Heart right ventricle (tissue), 16 donors: ENCODE measurements at regions not wholly inside any gene's neighbourhood (a gene's known extent, or its start where the extent isn't known, plus 50 kb on each side); places are given as distances from the start of the nearest gene placed in this dataset.

Source experiments
- ATAC-seq, 8 donors: fragments of 200-7000 bp; cut with Tn5 transposase; one replicate each; pipeline ENCODE4 v1.9.1; 2020; ENCODE audit warnings: mild to moderate bottlenecking in 8 of 8, moderate library complexity in 8 of 8, moderate number of reproducible peaks in 1 of 8
- DNase-seq, 2 donors: peaks; one replicate each; pipeline ENCODE4 v3.0.0-alpha.2; 2020
- H3K27ac ChIP-seq, 10 donors: fragments of 200-600 bp; sonication (generic) in 2 of 10; one replicate each; pipeline versions ENCODE4 v1.5.0 to v1.8.0; 2020 to 2022; ENCODE audit warnings: mild to moderate bottlenecking in 3 of 10
- H3K27me3 ChIP-seq, 7 donors: fragments of 200-600 bp; one replicate each; pipeline ENCODE4 v1.8.0; 2021 to 2022; ENCODE audit warnings: mild to moderate bottlenecking in 2 of 7
- H3K36me3 ChIP-seq, 9 donors: fragments of 200-600 bp; sonication (generic) in 1 of 9; one replicate each; pipeline versions ENCODE4 v1.5.0 to v1.8.0; 2020 to 2022; ENCODE audit warnings: mild to moderate bottlenecking in 2 of 9
- H3K4me1 ChIP-seq, 9 donors: fragments of 200-600 bp; sonication (generic) in 1 of 9; one replicate each; pipeline versions ENCODE4 v1.5.0 to v1.8.0; 2020 to 2022; ENCODE audit warnings: mild to moderate bottlenecking in 4 of 9
- H3K4me3 ChIP-seq, 10 donors: fragments of 200-600 bp; sonication (generic) in 2 of 10; one replicate each; pipeline versions ENCODE4 v1.5.0 to v1.8.0; 2020 to 2022; ENCODE audit warnings: mild to moderate bottlenecking in 7 of 10, moderate library complexity in 2 of 10
- H3K9me3 ChIP-seq, 11 donors: fragments of 200-600 bp in 10 of 11; sonication (generic) in 2 of 11; one replicate each; pipeline versions ENCODE4 v1.5.0 to v1.8.0; 2013 to 2022; ENCODE audit warnings: mild to moderate bottlenecking in 2 of 11, control low read depth in 1 of 11, moderate library complexity in 1 of 11
- CTCF ChIP-seq, 9 donors: fragments of 200-600 bp; sonication (generic) in 2 of 9; IDR thresholded peaks; one replicate each; pipeline versions ENCODE4 v1.5.0 to v1.8.0; 2021 to 2022; ENCODE audit warnings: antibody characterized with exemption in 9 of 9, mild to moderate bottlenecking in 5 of 9, moderate library complexity in 1 of 9
- WGBS, 2 donors: extraction: QIAGEN DNeasy Blood & Tissue Kit; methylation state at CpG; one replicate each; pipeline ENCODE4 v1.1.7; 2013; ENCODE audit warnings: inconsistent platforms in 1 of 2; 5-methylcytosine and 5-hydroxymethylcytosine counted together
- intact Hi-C, 10 donors: fragments of 100-400 bp; cut with DNase I; formaldehyde crosslinking; loops; one replicate each; pipeline versions ENCODE4 v1.11.1 to v1.14.2; 2022
- donor health status: Arrhythmogenic right ventricular cardiomyopathy.
- donor health status: ischemic (EF 13 %, LVEDD 7.1; RV severe dilation, severe dysfunction).
- donor health status: healthy with polysubstance abuse.
- donor health status: DM: no; HTN: yes; CAD: no.
- donor health status: DM: no; HTN: no; CAD: no.
- donor health status: ischemic (EF 25% LVEDD 6.9; RV normal size, moderate dysfunction).
- donor health status: ischemic (EF 25% LVEDD 5.7; RV mildly dilated, moderate dysfunction).
- donor health status: healthy.
- donor health status: DM: yes; HTN: yes; CAD: no.
- donor health status: Ischemic cardiomyopathy.
- donor health status: ischemic (EF 35%, LVEDD 5.7; RV mildly dilated, moderate dysfunction).
- donor health status: nonischemic (EF 11% LVEDD 7.7; RV severe dilation, severe dysfunction).
- donor health status: DM: yes; HTN: yes; CAD: no.
- donor health status: PGD.
- donor health status: ischemic (EF 29% LVEDD 5.4; RV normal size, mild dysfunction).
- donor health status: nonischemic (EF 23%, LVEDD 6.1; RV moderate dilation, normal function).

DNA sequence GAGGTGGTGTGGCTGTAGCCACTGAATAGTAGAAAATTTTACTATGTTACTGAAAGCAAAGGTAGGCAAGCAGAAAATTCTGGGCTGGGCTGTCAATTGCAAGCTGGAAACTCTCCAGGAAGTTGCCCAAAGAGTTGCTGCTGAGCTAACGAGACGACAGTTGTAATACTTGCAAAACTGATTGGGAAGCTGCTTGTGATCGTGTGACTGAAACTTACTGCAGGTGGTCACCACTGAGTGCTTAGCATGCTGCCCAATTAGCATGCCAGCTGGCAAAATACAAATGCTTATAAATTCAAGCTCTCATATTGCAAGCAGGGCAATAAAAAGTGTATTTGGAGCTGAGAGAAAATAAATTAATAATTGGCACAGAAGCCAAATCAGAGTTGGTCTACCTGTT is 758.5 kb upstream of the EDIL3 start:
- WGBS, 2 donors = 13 to 21% methylated on average over 3 of the region's 3 CpGs
- no peak for ATAC-seq

GRCh38 chr5:85148701-85149100 is 764.0 kb upstream of the EDIL3 start:
- H3K36me3 ChIP-seq = no peaks in the 10 kb centered on the region
- TF ChIP-seq CTCF (IDR thresholded peaks at IDR 0.05) = no peak
- no peak overlapping the region for H3K4me3 ChIP-seq
- no peak for DNase-seq
- H3K27ac ChIP-seq = no peak overlapping the region
- no peak for ATAC-seq
- no peaks in the 10 kb centered on the region for H3K27me3 ChIP-seq
- no peaks in the 10 kb centered on the region for H3K4me1 ChIP-seq
- H3K9me3 ChIP-seq = no peaks in the 10 kb centered on the region
- intact Hi-C loops = no loop called here
- WGBS, 2 donors = 56 to 61% methylated on average over 2 of the region's 2 CpGs

More for the DNA sequence above, 758.5 kb upstream of the EDIL3 start:
- DNase-seq = no peak
- no peak overlapping the region for H3K27ac ChIP-seq
- no peak overlapping the region for H3K4me3 ChIP-seq
- H3K4me1 ChIP-seq = no peaks in the 10 kb centered on the region
- intact Hi-C loops = no loop called here
- H3K9me3 ChIP-seq = no peaks in the 10 kb centered on the region
- H3K27me3 ChIP-seq = no peaks in the 10 kb centered on the region
- TF ChIP-seq CTCF (IDR thresholded peaks at IDR 0.05) = no peak
- no peaks in the 10 kb centered on the region for H3K36me3 ChIP-seq

DNA sequence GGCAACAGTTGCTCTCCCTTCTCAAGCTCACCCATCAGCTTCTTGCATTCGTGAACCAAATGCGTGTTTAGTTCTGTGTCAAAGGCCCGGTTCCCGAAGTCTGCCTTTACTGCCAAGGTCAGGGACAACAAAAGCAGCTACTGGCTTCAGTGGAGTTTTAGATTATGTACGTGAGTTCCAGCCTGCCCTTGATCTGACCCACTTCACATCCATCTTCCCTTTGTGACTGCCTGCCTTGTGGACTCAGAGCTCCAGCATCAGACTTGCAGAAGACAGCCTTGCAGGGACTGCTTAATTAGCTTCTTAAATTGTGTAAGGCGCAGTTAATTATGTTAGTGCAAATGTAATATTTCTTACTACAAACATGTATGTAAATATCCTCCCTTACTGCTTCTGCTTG is 774.7 kb upstream of the EDIL3 start:
- Histone ChIP-seq H3K4me3 (no peak overlapping the region), H3K27ac (no peak overlapping the region), H3K4me1 (no peaks in the 10 kb centered on the region), H3K27me3 (no peaks in the 10 kb centered on the region), H3K9me3 (peaks cover 0 to 6% (median 0%) of the 10 kb centered on the region in 11 donors), H3K36me3 (no peaks in the 10 kb centered on the region)
- DNase-seq = no peak
- 71 to 72% methylated on average over 6 of the region's 6 CpGs for WGBS, 2 donors
- no peak for TF ChIP-seq CTCF (IDR thresholded peaks at IDR 0.05)
- ATAC-seq = no peak
- intact Hi-C loops = no loop called here

- H3K4me3 ChIP-seq = no peak overlapping the region
- peaks cover 0 to 7% (median 0%) of the 10 kb centered on the region in 11 donors for H3K9me3 ChIP-seq
- H3K27ac ChIP-seq = no peak overlapping the region
- no peak for TF ChIP-seq CTCF (IDR thresholded peaks at IDR 0.05)
- H3K36me3 ChIP-seq = no peaks in the 10 kb centered on the region
- no peaks in the 10 kb centered on the region for H3K27me3 ChIP-seq
- ATAC-seq = no peak
- H3K4me1 ChIP-seq = no peaks in the 10 kb centered on the region
- 53 to 76% methylated on average over 1 of the region's 1 CpG for WGBS, 2 donors
- DNase-seq = no peak
- intact Hi-C loops = no loop called here
These were observed 783.8 kb upstream of the EDIL3 start for GRCh38 chr5:85168474-85168873.

- no peak for TF ChIP-seq CTCF (IDR thresholded peaks at IDR 0.05)
- Histone ChIP-seq H3K27ac (no peak overlapping the region), H3K36me3 (no peaks in the 10 kb centered on the region), H3K9me3 (peaks cover 0 to 3% (median 0%) of the 10 kb centered on the region in 11 donors), H3K4me3 (no peak overlapping the region), H3K4me1 (no peaks in the 10 kb centered on the region), H3K27me3 (no peaks in the 10 kb centered on the region)
- 74 to 86% methylated on average over 4 of the region's 4 CpGs for WGBS, 2 donors
- intact Hi-C loops = no loop called here
- ATAC-seq = no peak
- DNase-seq = no peak
These were observed 785.5 kb upstream of the EDIL3 start for GRCh38 chr5:85170183-85170582.
